H9 (cell line): ENCODE measurements at regions not wholly inside any gene's neighbourhood (a gene's known extent, or its start where the extent isn't known, plus 50 kb on each side); places are given as distances from the start of the nearest gene placed in this dataset.

Experiments used
- DNase-seq: peaks from one replicate; pipeline ENCODE4 v3.0.0-alpha.2; 2017
- H2AFZ ChIP-seq: one replicate; pipeline ENCODE4 v1.6.1; 2013; ENCODE audit warnings: mild to moderate bottlenecking, low read length, control low read depth, moderate library complexity
- H2AK5ac ChIP-seq: 2 replicates; pipeline ENCODE4 v1.6.1; 2013; ENCODE audit warnings: low read length, control low read depth, mixed read lengths; ENCODE audit not compliant: insufficient read length
- H2BK120ac ChIP-seq: one replicate; pipeline ENCODE4 v1.6.1; 2013; ENCODE audit warnings: low read depth, mild to moderate bottlenecking, low read length, control low read depth, inconsistent platforms; ENCODE audit not compliant: poor library complexity, severe bottlenecking
- H2BK12ac ChIP-seq: 2 replicates; pipeline ENCODE4 v1.6.1; 2013; ENCODE audit warnings: low read length, control low read depth, mixed read lengths, low read depth; ENCODE audit not compliant: insufficient read length
- H2BK15ac ChIP-seq: 2 replicates; pipeline ENCODE4 v1.6.1; 2013; ENCODE audit warnings: low read depth, low read length, control low read depth
- H2BK20ac ChIP-seq: one replicate; pipeline ENCODE4 v1.6.1; 2013; ENCODE audit warnings: low read depth, mild to moderate bottlenecking, low read length, control low read depth, inconsistent platforms; ENCODE audit not compliant: poor library complexity, severe bottlenecking
- H2BK5ac ChIP-seq: 2 replicates; pipeline ENCODE4 v1.6.1; 2013; ENCODE audit warnings: low read length, control low read depth, mixed read lengths; ENCODE audit not compliant: insufficient read length
- H3K14ac ChIP-seq: 2 replicates; pipeline ENCODE4 v1.6.1; 2013; ENCODE audit warnings: low read length, control low read depth; ENCODE audit not compliant: insufficient read depth
- H3K18ac ChIP-seq: 2 replicates; pipeline ENCODE4 v1.6.1; 2013; ENCODE audit warnings: low read depth, mild to moderate bottlenecking, mixed read lengths, low read length, control low read depth; ENCODE audit not compliant: insufficient read length
- H3K23ac ChIP-seq: 2 replicates; pipeline ENCODE4 v1.6.1; 2013; ENCODE audit warnings: low read length, control low read depth, mixed read lengths, low read depth; ENCODE audit not compliant: insufficient read length
- H3K23me2 ChIP-seq: 2 replicates; pipeline ENCODE4 v1.6.1; 2013; ENCODE audit warnings: low read depth, mild to moderate bottlenecking, mixed read lengths, low read length, control low read depth; ENCODE audit not compliant: insufficient read length, poor library complexity, severe bottlenecking
- H3K27ac ChIP-seq: 2 replicates; pipeline ENCODE4 v1.5.1; 2013; ENCODE audit warnings: low read length, control low read depth, mixed read lengths, low read depth; ENCODE audit not compliant: insufficient read length
- H3K27me3 ChIP-seq: 2 replicates; pipeline ENCODE4 v1.6.1; 2013; ENCODE audit warnings: low read length, control low read depth, inconsistent platforms; ENCODE audit not compliant: insufficient read depth
- H3K4ac ChIP-seq: 2 replicates; pipeline ENCODE4 v1.6.1; 2013; ENCODE audit warnings: low read depth, mild to moderate bottlenecking, control low read depth, inconsistent platforms, low read length, moderate library complexity
- H3K4me1 ChIP-seq: 2 replicates; pipeline ENCODE4 v1.6.1; 2013; ENCODE audit warnings: low read length, control low read depth, inconsistent platforms; ENCODE audit not compliant: insufficient read depth
- H3K4me2 ChIP-seq: 2 replicates; pipeline ENCODE4 v1.6.1; 2013; ENCODE audit warnings: low read length, control low read depth, mixed read lengths; ENCODE audit not compliant: insufficient read length, insufficient read depth
- H3K56ac ChIP-seq: 2 replicates; pipeline ENCODE4 v1.6.1; 2013; ENCODE audit warnings: low read depth, mild to moderate bottlenecking, mixed read lengths, low read length, control low read depth; ENCODE audit not compliant: insufficient read length
- H3K79me1 ChIP-seq: 2 replicates; pipeline ENCODE4 v1.6.1; 2013; ENCODE audit warnings: low read depth, mild to moderate bottlenecking, moderate library complexity, low read length, control low read depth, inconsistent platforms; ENCODE audit not compliant: insufficient read depth, poor library complexity, severe bottlenecking
- H3K79me2 ChIP-seq: 2 replicates; pipeline ENCODE4 v1.6.1; 2013; ENCODE audit warnings: low read length, control low read depth, inconsistent platforms; ENCODE audit not compliant: insufficient read depth
- H3K9ac ChIP-seq: 2 replicates; pipeline ENCODE4 v1.6.1; 2013; ENCODE audit warnings: low read length, control low read depth, mixed read lengths; ENCODE audit not compliant: insufficient read length; ENCODE audit errors: extremely low read depth
- H3K9me3 ChIP-seq: one replicate; pipeline ENCODE4 v1.6.1; 2013; ENCODE audit warnings: low read depth, low read length, inconsistent platforms; ENCODE audit not compliant: control insufficient read depth
- H3T11ph ChIP-seq: one replicate; pipeline ENCODE4 v1.6.1; 2013; ENCODE audit warnings: mild to moderate bottlenecking, low read length, control low read depth, inconsistent platforms
- H4K20me1 ChIP-seq: one replicate; pipeline ENCODE4 v1.6.1; 2013; ENCODE audit not compliant: control insufficient read depth, insufficient read length, insufficient read depth
- H4K5ac ChIP-seq: 2 replicates; pipeline ENCODE4 v1.6.1; 2013; ENCODE audit warnings: low read depth, mild to moderate bottlenecking, mixed read lengths, low read length, control low read depth; ENCODE audit not compliant: insufficient read length
- H4K8ac ChIP-seq: replicated peaks from 2 replicates; pipeline ENCODE4 v1.6.1; 2013; ENCODE audit warnings: low read length, control low read depth, mixed read lengths, low read depth; ENCODE audit not compliant: insufficient read length
- H4K91ac ChIP-seq: 2 replicates; pipeline ENCODE4 v1.6.1; 2013; ENCODE audit warnings: low read depth, mild to moderate bottlenecking, moderate library complexity, mixed read lengths, low read length, control low read depth; ENCODE audit not compliant: insufficient read length
- H3K27ac Mint-ChIP-seq, 3 experiments: 2 replicates in 2 of 3; 3 replicates in 1 of 3; pipeline ENCODE4 v1.8.0; 2020 to 2021; ENCODE audit warnings: mixed read lengths in 3 of 3, mild to moderate bottlenecking in 1 of 3, moderate library complexity in 1 of 3
- H3K27me3 Mint-ChIP-seq: 2 replicates; pipeline ENCODE4 v1.8.0; 2021; ENCODE audit warnings: low read depth, mild to moderate bottlenecking, moderate library complexity, mixed read lengths
- H3K36me3 Mint-ChIP-seq, 3 experiments: 2 replicates in 2 of 3; 3 replicates in 1 of 3; pipeline ENCODE4 v1.8.0; 2020 to 2021; ENCODE audit warnings: low read depth in 3 of 3, mixed read lengths in 3 of 3; ENCODE audit not compliant: insufficient read depth in 1 of 3
- H3K4me1 Mint-ChIP-seq, 2 experiments: 2 replicates each; pipeline ENCODE4 v1.8.0; 2020; ENCODE audit warnings: mixed read lengths in 2 of 2
- H3K4me3 Mint-ChIP-seq, 2 experiments: 2 replicates in 1 of 2; 3 replicates in 1 of 2; pipeline ENCODE4 v1.8.0; 2020 to 2021; ENCODE audit warnings: mild to moderate bottlenecking in 2 of 2, mixed read lengths in 2 of 2, moderate library complexity in 1 of 2
- H3K9me3 Mint-ChIP-seq, 2 experiments: 2 replicates in 1 of 2; 3 replicates in 1 of 2; pipeline ENCODE4 v1.8.0; 2020; ENCODE audit warnings: mild to moderate bottlenecking in 2 of 2, mixed read lengths in 2 of 2, moderate library complexity in 1 of 2
- WGBS: extraction: QIAGEN DNeasy Blood & Tissue Kit; methylation state at CpG from one replicate; pipeline ENCODE4 v1.1.7; 2013; ENCODE audit warnings: missing lambda C conversion rate, low lambda C conversion rate, mixed read lengths; ENCODE audit not compliant: insufficient read length; ENCODE audit errors: extremely low coverage; 5-methylcytosine and 5-hydroxymethylcytosine counted together
- TF ChIP-seq, protein P1 (sequence below): fragments of 200-600 bp; sonication (generic); conservative IDR thresholded peaks from 3 replicates; pipeline ENCODE4 v1.8.0; 2021; ENCODE audit warnings: antibody characterized with exemption, mild to moderate bottlenecking

DNA sequence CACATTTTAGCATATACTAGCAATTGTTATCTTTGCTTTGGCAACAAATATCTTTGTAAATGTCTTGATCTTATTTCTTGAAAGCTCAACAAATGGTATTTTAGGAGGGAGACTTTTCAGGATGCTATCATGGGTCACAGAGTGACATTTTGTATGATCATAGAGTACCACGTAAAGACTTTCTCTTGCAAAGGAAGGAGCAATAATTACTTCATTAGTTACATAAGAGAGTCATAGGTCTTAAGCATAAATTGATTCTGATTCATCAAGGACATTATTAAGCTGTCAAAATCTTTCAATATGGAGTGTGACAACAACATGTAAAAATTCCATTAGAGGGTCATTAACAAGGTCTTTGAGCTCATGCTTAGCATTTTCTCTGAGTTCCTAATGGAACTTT, 339.6 kb downstream of the NUP35 start:
- H2AFZ ChIP-seq, result no peak overlapping the region
- H3K23ac ChIP-seq, result no peak overlapping the region
- H3K9ac ChIP-seq, result no peak overlapping the region
- H2AK5ac ChIP-seq, result no peak overlapping the region
- no peaks in the 10 kb centered on the region for H4K20me1 ChIP-seq
- H2BK5ac ChIP-seq, result no peak overlapping the region
- Mint-ChIP-seq H3K36me3 (no peaks in the 10 kb centered on the region), H3K27me3 (no peaks in the 10 kb centered on the region), H3K4me3 (no peak overlapping the region), H3K27ac (no peak overlapping the region), H3K9me3 (peaks cover 0 to 3% of the 10 kb centered on the region in 2 experiments; a peak in 2 of 5 replicates), H3K4me1 (peaks cover 0 to 5% of the 10 kb centered on the region in 2 experiments; a peak in 2 of 4 replicates)
- no peak for DNase-seq
- no peak overlapping the region for H3K18ac ChIP-seq
- H3K79me1 ChIP-seq, result no peaks in the 10 kb centered on the region
- H3K4ac ChIP-seq, result no peak overlapping the region
- H3K56ac ChIP-seq, result no peak overlapping the region
- H2BK120ac ChIP-seq, result no peak overlapping the region
- H3K23me2 ChIP-seq, result no peaks in the 10 kb centered on the region
- H3K4me1 ChIP-seq, result no peaks in the 10 kb centered on the region
- TF ChIP-seq, protein P1, sequence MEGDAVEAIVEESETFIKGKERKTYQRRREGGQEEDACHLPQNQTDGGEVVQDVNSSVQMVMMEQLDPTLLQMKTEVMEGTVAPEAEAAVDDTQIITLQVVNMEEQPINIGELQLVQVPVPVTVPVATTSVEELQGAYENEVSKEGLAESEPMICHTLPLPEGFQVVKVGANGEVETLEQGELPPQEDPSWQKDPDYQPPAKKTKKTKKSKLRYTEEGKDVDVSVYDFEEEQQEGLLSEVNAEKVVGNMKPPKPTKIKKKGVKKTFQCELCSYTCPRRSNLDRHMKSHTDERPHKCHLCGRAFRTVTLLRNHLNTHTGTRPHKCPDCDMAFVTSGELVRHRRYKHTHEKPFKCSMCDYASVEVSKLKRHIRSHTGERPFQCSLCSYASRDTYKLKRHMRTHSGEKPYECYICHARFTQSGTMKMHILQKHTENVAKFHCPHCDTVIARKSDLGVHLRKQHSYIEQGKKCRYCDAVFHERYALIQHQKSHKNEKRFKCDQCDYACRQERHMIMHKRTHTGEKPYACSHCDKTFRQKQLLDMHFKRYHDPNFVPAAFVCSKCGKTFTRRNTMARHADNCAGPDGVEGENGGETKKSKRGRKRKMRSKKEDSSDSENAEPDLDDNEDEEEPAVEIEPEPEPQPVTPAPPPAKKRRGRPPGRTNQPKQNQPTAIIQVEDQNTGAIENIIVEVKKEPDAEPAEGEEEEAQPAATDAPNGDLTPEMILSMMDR, result no peak
- no peaks in the 10 kb centered on the region for H3K79me2 ChIP-seq
- H3K27ac ChIP-seq, result no peak overlapping the region
- no peak overlapping the region for H4K91ac ChIP-seq
- H3K27me3 ChIP-seq, result no peaks in the 10 kb centered on the region
- no peak overlapping the region for H3K4me2 ChIP-seq
- H2BK15ac ChIP-seq, result no peak overlapping the region
- no peaks in the 10 kb centered on the region for H3K9me3 ChIP-seq
- no peak overlapping the region for H2BK12ac ChIP-seq
- H2BK20ac ChIP-seq, result no peak overlapping the region
- H4K8ac ChIP-seq, result no peak overlapping the region
- no peak overlapping the region for H3T11ph ChIP-seq
- WGBS, result no CpG with 5 or more reads among the region's 1 CpG
- no peak overlapping the region for H3K14ac ChIP-seq
- no peak overlapping the region for H4K5ac ChIP-seq
